B cell (primary cell): ENCODE measurements at regions not wholly inside any gene's neighbourhood (a gene's known extent, or its start where the extent isn't known, plus 50 kb on each side); places are given as distances from the start of the nearest gene placed in this dataset.

Source experiments
- ATAC-seq: fragments of 200-7000 bp; cut with Tn5 transposase; one replicate; pipeline ENCODE4 v1.10.0; 2021; ENCODE audit warnings: low read depth, mild to moderate bottlenecking, moderate number of reproducible peaks, moderate library complexity
- CTCF ChIA-PET: fragments of 350-600 bp; sonication (Branson Sonifier 250); formaldehyde crosslinking; loops from one replicate; lab custom pipeline; 2021; ENCODE audit warnings: antibody characterized with exemption, inconsistent platforms; lab: Charles Lee
- POLR2A ChIA-PET: fragments of 350-600 bp; sonication (Branson Sonifier 250); formaldehyde crosslinking; loops from one replicate; lab custom pipeline; 2021; ENCODE audit warnings: antibody characterized with exemption; lab: Charles Lee
- DNase-seq: peaks from one replicate; pipeline ENCODE4 v3.0.0; 2013
- H2AFZ ChIP-seq: 2 replicates; pipeline ENCODE4 v1.6.1; 2012; ENCODE audit warnings: mild to moderate bottlenecking, low read depth, low read length; ENCODE audit not compliant: insufficient read depth, poor library complexity, severe bottlenecking
- H3K27ac ChIP-seq, 2 donors: 1 replicate in 1 of 2; 2 replicates in 1 of 2; pipeline ENCODE4 v1.5.1; 2012 to 2013; ENCODE audit warnings: low read length in 2 of 2, mild to moderate bottlenecking in 2 of 2, moderate library complexity in 1 of 2
- H3K27me3 ChIP-seq, 4 experiments: fragments of 200-600 bp in 1 of 4; sonication (generic) in 1 of 4; replicated peaks in 1 of 4; 1 replicate in 2 of 4; 2 replicates in 2 of 4; pipeline versions ENCODE4 v1.6.1 to v1.7.0; 2013 to 2016; ENCODE audit warnings: low read length in 3 of 4, mild to moderate bottlenecking in 2 of 4, mixed read lengths in 1 of 4, moderate library complexity in 1 of 4; ENCODE audit not compliant: insufficient read depth in 4 of 4, control insufficient read depth in 3 of 4; ENCODE audit errors: control extremely low read depth in 1 of 4
- H3K36me3 ChIP-seq, 2 experiments: replicated peaks in 1 of 2; 1 replicate in 1 of 2; 2 replicates in 1 of 2; pipeline versions ENCODE4 v1.6.1 to v1.7.1; 2013; ENCODE audit warnings: low read length in 1 of 2; ENCODE audit not compliant: insufficient read depth in 2 of 2, control insufficient read depth in 1 of 2; ENCODE audit errors: control extremely low read depth in 1 of 2, extremely low read depth in 1 of 2
- H3K4me1 ChIP-seq, 2 donors: fragments of 200-600 bp in 1 of 2; sonication (generic) in 1 of 2; 1 replicate in 1 of 2; 2 replicates in 1 of 2; pipeline versions ENCODE4 v1.5.1 to v1.6.1; 2013 to 2017; ENCODE audit warnings: low read length in 2 of 2; ENCODE audit not compliant: control insufficient read depth in 2 of 2, insufficient read depth in 2 of 2
- H3K4me2 ChIP-seq: replicated peaks from 2 replicates; pipeline ENCODE3; 2012; ENCODE audit warnings: mild to moderate bottlenecking, low read depth, low read length; ENCODE audit not compliant: poor library complexity, severe bottlenecking
- H3K4me3 ChIP-seq, 5 experiments: fragments of 200-600 bp in 1 of 5; sonication (generic) in 1 of 5; 1 replicate in 3 of 5; 2 replicates in 2 of 5; pipeline versions ENCODE4 v1.5.1 to v1.7.0; 2011 to 2016; ENCODE audit warnings: low read length in 4 of 5, mild to moderate bottlenecking in 4 of 5, low read depth in 2 of 5, control low read depth in 1 of 5, moderate library complexity in 1 of 5; ENCODE audit not compliant: insufficient read depth in 1 of 5; ENCODE audit errors: control extremely low read depth in 1 of 5, extremely low read depth in 1 of 5
- H3K79me2 ChIP-seq: fragments of 200-600 bp; sonication (generic); one replicate; pipeline ENCODE4 v1.6.0; 2016; ENCODE audit warnings: low read length; ENCODE audit not compliant: control insufficient read depth, insufficient read depth
- H3K9ac ChIP-seq: fragments of 200-600 bp; sonication (generic); 2 replicates; pipeline ENCODE4 v1.6.1; 2017; ENCODE audit warnings: mild to moderate bottlenecking, low read length, moderate library complexity
- H3K9me3 ChIP-seq, 3 donors: one replicate each; pipeline versions ENCODE4 v1.6.1 to v1.7.1; 2013; ENCODE audit warnings: low read length in 2 of 3; ENCODE audit not compliant: control insufficient read depth in 2 of 3, insufficient read depth in 1 of 3; ENCODE audit errors: control extremely low read depth in 1 of 3
- H4K20me1 ChIP-seq: 2 replicates; pipeline ENCODE4 v1.6.0; 2012; ENCODE audit warnings: mild to moderate bottlenecking, low read length; ENCODE audit not compliant: insufficient read depth, control insufficient read depth, poor library complexity, severe bottlenecking
- H3K27ac Mint-ChIP-seq: one replicate; pipeline ENCODE4 v1.8.0; 2021; ENCODE audit warnings: mixed read lengths
- H3K27me3 Mint-ChIP-seq: one replicate; pipeline ENCODE4 v1.8.0; 2021; ENCODE audit warnings: mixed read lengths
- H3K4me1 Mint-ChIP-seq: one replicate; pipeline ENCODE4 v1.8.0; 2021; ENCODE audit warnings: mixed read lengths
- H3K4me3 Mint-ChIP-seq: one replicate; pipeline ENCODE4 v1.8.0; 2021; ENCODE audit warnings: mixed read lengths
- H3K9me3 Mint-ChIP-seq: one replicate; pipeline ENCODE4 v1.8.0; 2022; ENCODE audit warnings: mixed read lengths; ENCODE audit not compliant: insufficient read depth
- EZH2 ChIP-seq: IDR thresholded peaks from 2 replicates; pipeline ENCODE4 v1.6.1; 2012; ENCODE audit warnings: borderline replicate concordance, low read depth, mild to moderate bottlenecking, moderate library complexity, low read length; ENCODE audit not compliant: insufficient read depth, poor library complexity, severe bottlenecking
- WGBS: methylation state at CpG from one replicate; pipeline ENCODE4 v1.1.5; 2013; ENCODE audit warnings: missing lambda C conversion rate; ENCODE audit not compliant: insufficient coverage; 5-methylcytosine and 5-hydroxymethylcytosine counted together
- intact Hi-C: fragments of 100-400 bp; cut with micrococcal nuclease; formaldehyde crosslinking; loops from one replicate; pipeline ENCODE4 v1.10.0; 2022
- TF ChIP-seq, protein P1 (sequence below): fragments of 200-600 bp; IDR thresholded peaks from one replicate; pipeline ENCODE4 v1.8.0; 2022; ENCODE audit warnings: antibody characterized with exemption, mild to moderate bottlenecking

DNA sequence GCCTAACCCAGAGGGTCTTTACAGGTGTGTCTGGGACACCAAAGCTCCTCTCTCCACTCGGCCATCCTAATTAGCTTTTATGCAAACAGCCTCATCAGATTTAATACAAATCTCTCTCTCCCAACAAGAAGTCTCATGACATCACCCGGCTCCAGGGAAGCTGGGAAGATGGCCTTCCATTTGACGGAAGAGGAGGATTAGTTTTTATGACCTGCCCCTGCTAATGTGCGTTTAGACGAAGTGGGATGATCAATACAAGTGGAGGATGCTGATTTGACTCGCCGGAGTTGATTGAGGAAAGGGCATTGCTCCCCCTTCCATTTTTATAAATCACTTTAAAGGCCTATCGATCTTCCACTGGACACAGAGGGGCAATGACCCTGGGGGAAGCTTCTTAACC lies 239.2 kb downstream of the BCL11B start:
- no peaks in the 10 kb centered on the region for H3K27me3 Mint-ChIP-seq
- H3K36me3 ChIP-seq: no peaks in the 10 kb centered on the region
- H3K4me2 ChIP-seq: no peak overlapping the region
- no peaks in the 10 kb centered on the region for H4K20me1 ChIP-seq
- no peak for ATAC-seq
- no peaks in the 10 kb centered on the region for H3K4me1 Mint-ChIP-seq
- CTCF ChIA-PET: no interaction called here
- H3K27me3 ChIP-seq: no peaks in the 10 kb centered on the region
- no peak overlapping the region for H3K4me3 ChIP-seq
- POLR2A ChIA-PET: no interaction called here
- no peaks in the 10 kb centered on the region for H3K79me2 ChIP-seq
- H3K9me3 ChIP-seq: peaks cover 0 to 47% (median 0%) of the 10 kb centered on the region in 3 donors
- no peak overlapping the region for H3K9ac ChIP-seq
- TF ChIP-seq, protein P1, sequence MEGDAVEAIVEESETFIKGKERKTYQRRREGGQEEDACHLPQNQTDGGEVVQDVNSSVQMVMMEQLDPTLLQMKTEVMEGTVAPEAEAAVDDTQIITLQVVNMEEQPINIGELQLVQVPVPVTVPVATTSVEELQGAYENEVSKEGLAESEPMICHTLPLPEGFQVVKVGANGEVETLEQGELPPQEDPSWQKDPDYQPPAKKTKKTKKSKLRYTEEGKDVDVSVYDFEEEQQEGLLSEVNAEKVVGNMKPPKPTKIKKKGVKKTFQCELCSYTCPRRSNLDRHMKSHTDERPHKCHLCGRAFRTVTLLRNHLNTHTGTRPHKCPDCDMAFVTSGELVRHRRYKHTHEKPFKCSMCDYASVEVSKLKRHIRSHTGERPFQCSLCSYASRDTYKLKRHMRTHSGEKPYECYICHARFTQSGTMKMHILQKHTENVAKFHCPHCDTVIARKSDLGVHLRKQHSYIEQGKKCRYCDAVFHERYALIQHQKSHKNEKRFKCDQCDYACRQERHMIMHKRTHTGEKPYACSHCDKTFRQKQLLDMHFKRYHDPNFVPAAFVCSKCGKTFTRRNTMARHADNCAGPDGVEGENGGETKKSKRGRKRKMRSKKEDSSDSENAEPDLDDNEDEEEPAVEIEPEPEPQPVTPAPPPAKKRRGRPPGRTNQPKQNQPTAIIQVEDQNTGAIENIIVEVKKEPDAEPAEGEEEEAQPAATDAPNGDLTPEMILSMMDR: no peak
- no peak for TF ChIP-seq EZH2
- intact Hi-C loops: no loop called here
- H2AFZ ChIP-seq: no peak overlapping the region
- no peak overlapping the region for H3K27ac Mint-ChIP-seq
- DNase-seq: no peak
- no peak overlapping the region for H3K27ac ChIP-seq
- no peaks in the 10 kb centered on the region for H3K4me1 ChIP-seq
- peaks cover 9% of the 10 kb centered on the region for H3K9me3 Mint-ChIP-seq
- 79% methylated on average over 5 of the region's 8 CpGs for WGBS
- no peak overlapping the region for H3K4me3 Mint-ChIP-seq

GRCh38 chr14:99033951-99034350 lies 238.0 kb downstream of the BCL11B start:
- no peaks in the 10 kb centered on the region for H3K4me1 Mint-ChIP-seq
- CTCF ChIA-PET: no interaction called here

More at GRCh38 chr14:99033951-99034350, 238.0 kb downstream of the BCL11B start:
- Histone ChIP-seq H2AFZ (no peak overlapping the region), H3K27me3 (no peaks in the 10 kb centered on the region), H3K9ac (no peak overlapping the region), H3K4me2 (no peak overlapping the region), H3K79me2 (no peaks in the 10 kb centered on the region), H3K9me3 (peaks cover 0 to 49% (median 0%) of the 10 kb centered on the region in 3 donors), H3K36me3 (no peaks in the 10 kb centered on the region), H3K27ac (no peak overlapping the region), H3K4me1 (no peaks in the 10 kb centered on the region), H3K4me3 (no peak overlapping the region), H4K20me1 (no peaks in the 10 kb centered on the region)
- Mint-ChIP-seq H3K4me3 (no peak overlapping the region), H3K9me3 (peaks cover 9% of the 10 kb centered on the region), H3K27me3 (no peaks in the 10 kb centered on the region), H3K27ac (no peak overlapping the region)
- POLR2A ChIA-PET: no interaction called here
- 90% methylated on average over 6 of the region's 9 CpGs for WGBS
- DNase-seq: no peak
- ATAC-seq: no peak
- TF ChIP-seq, protein P1: no peak
- no peak for TF ChIP-seq EZH2
- intact Hi-C loops: no loop called here
